ENCODE measurements at regions not wholly inside any gene's neighbourhood (a gene's known extent, or its start where the extent isn't known, plus 50 kb on each side); places are given as distances from the start of the nearest gene placed in this dataset.

- no peak for TF ChIP-seq POLR2A (IDR thresholded peaks at IDR 0.05; ENCODE audit: control extremely low read depth in 1 of 2, low read depth in 2 of 2, low read length in 2 of 2)
Measured at GRCh38 chr17:14736631-14737030, 435.8 kb downstream of the HS3ST3B1 start (continued).

GRCh38 chr17:14733376-14733775 is 432.5 kb downstream of the HS3ST3B1 start:
- POLR2A ChIA-PET (ENCODE audit: partially characterized antibody): no interaction called here
- no peaks in the 10 kb centered on the region for H3K79me2 ChIP-seq (ENCODE audit: control insufficient read depth in 1 of 2, insufficient read depth in 2 of 2, low read length in 2 of 2)
- no peak overlapping the region for H3K9ac ChIP-seq (replicated peaks in 1 of 4; ENCODE audit: extremely low read depth in 1 of 4, low read depth in 3 of 4, low read length in 3 of 4)
- H3K36me3 ChIP-seq (ENCODE audit: control insufficient read depth in 2 of 4, insufficient read depth in 4 of 4, low read length in 3 of 4): no peaks in the 10 kb centered on the region
- no peaks in the 10 kb centered on the region for H3K79me1 ChIP-seq (ENCODE audit: low read depth, low read length)
- no peak overlapping the region for H4K5ac ChIP-seq (ENCODE audit: insufficient read length, low read depth, low read length)
- H3K14ac ChIP-seq (ENCODE audit: insufficient read length): no peak overlapping the region
- H2AFZ ChIP-seq (ENCODE audit: low read length): no peak overlapping the region
- H4K91ac ChIP-seq (replicated peaks; ENCODE audit: insufficient read length, low read length): no peak overlapping the region
- no peak for TF ChIP-seq SP4 (IDR thresholded peaks at IDR 0.05; ENCODE audit: low read length)
- no peak for TF ChIP-seq JUND (IDR thresholded peaks at IDR 0.05; ENCODE audit: low read length)
- no peak for TF ChIP-seq EZH2 (IDR thresholded peaks at IDR 0.05; ENCODE audit: low read depth, low read length, severe bottlenecking)
- no peak for TF ChIP-seq POLR2AphosphoS5 (IDR thresholded peaks at IDR 0.05; ENCODE audit: low read depth, low read length)
- TF ChIP-seq POU5F1 (IDR thresholded peaks at IDR 0.05; ENCODE audit: low read depth, low read length): no peak
- no peak overlapping the region for H2BK120ac ChIP-seq (replicated peaks; ENCODE audit: low read depth, low read length)
- no peak overlapping the region for H3K4me2 ChIP-seq (ENCODE audit: insufficient read depth in 1 of 2, low read depth in 2 of 2, low read length in 2 of 2)
- DNase-seq (ENCODE audit: low read depth in 1 of 2, low spot score in 2 of 2) (no peak), FAIRE-seq (no peak)
- H2BK15ac ChIP-seq (ENCODE audit: low read length): no peak overlapping the region
- H2BK5ac ChIP-seq (ENCODE audit: low read depth, low read length): no peak overlapping the region
- H3K4me1 ChIP-seq (replicated peaks in 1 of 4; ENCODE audit: control insufficient read depth in 3 of 4, insufficient read depth in 4 of 4, low read length in 3 of 4): peaks cover 0 to 2% (median 0%) of the 10 kb centered on the region in 4 experiments; a peak in 1 of 7 replicates
- H2AK5ac ChIP-seq (ENCODE audit: low read depth, low read length): no peak overlapping the region
- H3K23ac ChIP-seq (ENCODE audit: insufficient read length): no peak overlapping the region
- H3K9me3 ChIP-seq (ENCODE audit: insufficient read depth in 2 of 2, low read depth in 1 of 2, low read length in 1 of 2): no peaks in the 10 kb centered on the region
- H3K18ac ChIP-seq (ENCODE audit: extremely low read depth, low read length): no peak overlapping the region
- H4K8ac ChIP-seq (ENCODE audit: extremely low read depth, insufficient read depth, low read length): no peak overlapping the region
- no peak overlapping the region for H3K4me3 ChIP-seq (ENCODE audit: extremely low read depth in 1 of 4, insufficient read depth in 2 of 4, low read depth in 3 of 4, low read length in 4 of 4)
- H3K27ac ChIP-seq (ENCODE audit: low read depth, low read length): no peak overlapping the region
- 87% methylated on average over 2 of the region's 2 CpGs; no CpG with 5 or more reads in 1 of the 2 experiments for WGBS, 2 experiments (ENCODE audit: extremely low coverage in 1 of 2, insufficient coverage in 1 of 2, insufficient read length in 1 of 2, insufficient replicate concordance in 2 of 2, low coverage in 1 of 2, low lambda C conversion rate in 2 of 2, missing lambda C conversion rate in 1 of 2)
- no peak overlapping the region for H3K4ac ChIP-seq (replicated peaks; ENCODE audit: insufficient read length, low read depth, low read length)
- CTCF ChIA-PET (ENCODE audit: partially characterized antibody): no interaction called here
- no peaks in the 10 kb centered on the region for H3K27me3 ChIP-seq (replicated peaks in 1 of 4; ENCODE audit: control insufficient read depth in 3 of 4, extremely low read depth in 1 of 4, insufficient read depth in 3 of 4, low read length in 3 of 4)
- no peaks in the 10 kb centered on the region for H4K20me1 ChIP-seq (replicated peaks in 1 of 2; ENCODE audit: control insufficient read depth in 1 of 2, insufficient read depth in 2 of 2, low read length in 2 of 2)
- no peak overlapping the region for H2BK20ac ChIP-seq (ENCODE audit: low read length)
- H3K56ac ChIP-seq (replicated peaks; ENCODE audit: insufficient read length, low read depth, low read length): no peak overlapping the region
- no peaks in the 10 kb centered on the region for H3K23me2 ChIP-seq (ENCODE audit: low read depth, low read length)
- no peak overlapping the region for H2BK12ac ChIP-seq (ENCODE audit: low read depth, low read length)

Data from H1 (cell line).